Right atrium auricular region (tissue), 2 donors: ENCODE measurements at regions not wholly inside any gene's neighbourhood (a gene's known extent, or its start where the extent isn't known, plus 50 kb on each side); places are given as distances from the start of the nearest gene placed in this dataset.
"Not testable (repeated sequence)": the region's sequence is repeated elsewhere in the genome, so short reads cannot be mapped to it uniquely, and the experiment has no call there.

Experiments used
- DNase-seq: peaks from one replicate; pipeline ENCODE4 v3.0.0-alpha.2; 2019; ENCODE audit warnings: low spot score
- H3K27ac ChIP-seq, 2 donors: fragments of 200-600 bp; sonication (generic); 1 replicate in 1 of 2; 2 replicates in 1 of 2; pipeline ENCODE4 v1.5.1; 2016 to 2019
- H3K27me3 ChIP-seq, 2 donors: fragments of 200-600 bp; sonication (generic); one replicate each; pipeline versions ENCODE4 v1.5.1 to v1.6.0; 2017 to 2019
- H3K36me3 ChIP-seq: fragments of 200-600 bp; sonication (generic); one replicate; pipeline ENCODE4 v1.5.1; 2016
- H3K4me1 ChIP-seq, 2 donors: fragments of 200-600 bp; sonication (generic); one replicate each; pipeline versions ENCODE4 v1.5.1 to v1.6.0; 2017 to 2019
- H3K4me3 ChIP-seq, 2 donors: fragments of 200-600 bp; sonication (generic); 1 replicate in 1 of 2; 2 replicates in 1 of 2; pipeline ENCODE4 v1.5.1; 2017 to 2019; ENCODE audit warnings: mild to moderate bottlenecking in 1 of 2, moderate library complexity in 1 of 2
- H3K9me3 ChIP-seq, 2 donors: fragments of 200-600 bp; sonication (generic); one replicate each; pipeline ENCODE4 v1.5.1; 2019
- TF ChIP-seq, protein P1 (sequence below), 2 donors: fragments of 200-600 bp; sonication (generic); IDR thresholded peaks; one replicate each; pipeline ENCODE4 v1.5.1; 2019; ENCODE audit warnings: antibody characterized with exemption in 2 of 2

GRCh38 chrX:142483965-142484364 is 278.9 kb upstream of the MAGEC2 start:
- no peak overlapping the region for H3K27ac ChIP-seq
- no peaks in the 10 kb centered on the region for H3K4me1 ChIP-seq
- no peaks in the 10 kb centered on the region for H3K36me3 ChIP-seq
- TF ChIP-seq, protein P1, sequence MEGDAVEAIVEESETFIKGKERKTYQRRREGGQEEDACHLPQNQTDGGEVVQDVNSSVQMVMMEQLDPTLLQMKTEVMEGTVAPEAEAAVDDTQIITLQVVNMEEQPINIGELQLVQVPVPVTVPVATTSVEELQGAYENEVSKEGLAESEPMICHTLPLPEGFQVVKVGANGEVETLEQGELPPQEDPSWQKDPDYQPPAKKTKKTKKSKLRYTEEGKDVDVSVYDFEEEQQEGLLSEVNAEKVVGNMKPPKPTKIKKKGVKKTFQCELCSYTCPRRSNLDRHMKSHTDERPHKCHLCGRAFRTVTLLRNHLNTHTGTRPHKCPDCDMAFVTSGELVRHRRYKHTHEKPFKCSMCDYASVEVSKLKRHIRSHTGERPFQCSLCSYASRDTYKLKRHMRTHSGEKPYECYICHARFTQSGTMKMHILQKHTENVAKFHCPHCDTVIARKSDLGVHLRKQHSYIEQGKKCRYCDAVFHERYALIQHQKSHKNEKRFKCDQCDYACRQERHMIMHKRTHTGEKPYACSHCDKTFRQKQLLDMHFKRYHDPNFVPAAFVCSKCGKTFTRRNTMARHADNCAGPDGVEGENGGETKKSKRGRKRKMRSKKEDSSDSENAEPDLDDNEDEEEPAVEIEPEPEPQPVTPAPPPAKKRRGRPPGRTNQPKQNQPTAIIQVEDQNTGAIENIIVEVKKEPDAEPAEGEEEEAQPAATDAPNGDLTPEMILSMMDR (IDR thresholded peaks at IDR 0.05), result no peak
- no peak overlapping the region for H3K4me3 ChIP-seq
- H3K9me3 ChIP-seq, result no peaks in the 10 kb centered on the region
- no peak for DNase-seq
- H3K27me3 ChIP-seq, result no peaks in the 10 kb centered on the region

- H3K4me3 ChIP-seq, result no peak overlapping the region
- DNase-seq, result no peak
- no peak overlapping the region for H3K27ac ChIP-seq
- H3K4me1 ChIP-seq, result no peaks in the 10 kb centered on the region
- TF ChIP-seq, protein P1 (IDR thresholded peaks at IDR 0.05), result no peak
- no peaks in the 10 kb centered on the region for H3K9me3 ChIP-seq
- H3K27me3 ChIP-seq, result no peaks in the 10 kb centered on the region
- no peaks in the 10 kb centered on the region for H3K36me3 ChIP-seq
Measured at GRCh38 chrX:142446349-142446748, 241.3 kb upstream of the MAGEC2 start.

- Histone ChIP-seq H3K27ac (no peak overlapping the region), H3K4me3 (no peak overlapping the region), H3K4me1 (no peaks in the 10 kb centered on the region), H3K27me3 (no peaks in the 10 kb centered on the region), H3K36me3 (no peaks in the 10 kb centered on the region), H3K9me3 (no peaks in the 10 kb centered on the region)
- no peak for DNase-seq
- TF ChIP-seq, protein P1 (IDR thresholded peaks at IDR 0.05), result no peak
Measured at GRCh38 chrX:142428916-142429315, 223.8 kb upstream of the MAGEC2 start.

- not testable (repeated sequence) for H3K4me1 ChIP-seq, H3K9me3 ChIP-seq, H3K36me3 ChIP-seq
Measured at GRCh38 chrX:142390998-142391397, 185.9 kb upstream of the MAGEC2 start.

GRCh38 chrX:142363501-142363900 is 158.4 kb upstream of the MAGEC2 start:
- H3K36me3 ChIP-seq, result no peaks in the 10 kb centered on the region
- DNase-seq, result no peak
- H3K9me3 ChIP-seq, result no peaks in the 10 kb centered on the region
- no peaks in the 10 kb centered on the region for H3K4me1 ChIP-seq
- no peak overlapping the region for H3K27ac ChIP-seq
- H3K27me3 ChIP-seq, result no peaks in the 10 kb centered on the region
- TF ChIP-seq, protein P1 (IDR thresholded peaks at IDR 0.05), result no peak
- no peak overlapping the region for H3K4me3 ChIP-seq

More at GRCh38 chrX:142390998-142391397, 185.9 kb upstream of the MAGEC2 start:
- not testable (repeated sequence) for H3K27me3 ChIP-seq, DNase-seq, H3K4me3 ChIP-seq, H3K27ac ChIP-seq

DNA sequence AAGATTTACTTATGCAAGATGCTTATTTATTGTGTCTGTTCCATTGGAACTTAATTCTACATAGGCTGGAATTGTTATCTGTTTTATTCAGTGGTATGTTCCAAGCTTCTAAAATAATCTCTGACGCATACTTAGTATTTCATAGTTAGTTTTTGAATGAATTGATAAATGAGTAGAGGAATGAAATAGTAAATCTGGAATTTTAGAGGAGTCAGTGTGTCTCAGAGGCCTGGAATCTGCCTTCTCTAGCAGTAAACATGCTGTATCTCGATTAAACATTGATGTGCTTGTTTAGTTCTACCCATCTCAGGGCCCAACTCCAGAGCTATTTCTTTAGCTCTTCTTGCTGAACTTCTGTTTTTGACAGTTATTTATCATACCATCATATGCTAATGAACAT is 154.2 kb upstream of the MAGEC2 start:
- TF ChIP-seq, protein P1 (IDR thresholded peaks at IDR 0.05), result no peak
- H3K4me1 ChIP-seq, result no peaks in the 10 kb centered on the region
- H3K27ac ChIP-seq, result no peak overlapping the region
- no peaks in the 10 kb centered on the region for H3K9me3 ChIP-seq
- no peaks in the 10 kb centered on the region for H3K27me3 ChIP-seq
- H3K36me3 ChIP-seq, result no peaks in the 10 kb centered on the region
- no peak overlapping the region for H3K4me3 ChIP-seq
- no peak for DNase-seq
